GM06990 (cell line): ENCODE measurements at regions not wholly inside any gene's neighbourhood (a gene's known extent, or its start where the extent isn't known, plus 50 kb on each side); places are given as distances from the start of the nearest gene placed in this dataset.

ENCODE experiments used
- DNase-seq: peaks from one replicate; pipeline ENCODE4 v3.0.0-alpha.2; 2011; ENCODE audit not compliant: insufficient read length; ENCODE audit errors: extremely low read depth
- H3K27me3 ChIP-seq: replicated peaks from 2 replicates; pipeline ENCODE4 v1.6.0; 2011; ENCODE audit warnings: low read length; ENCODE audit not compliant: control insufficient read depth, insufficient read depth
- H3K36me3 ChIP-seq: 2 replicates; pipeline ENCODE4 v1.5.1; 2011; ENCODE audit warnings: low read length; ENCODE audit not compliant: control insufficient read depth, insufficient read depth
- H3K4me3 ChIP-seq: replicated peaks from 2 replicates; pipeline ENCODE4 v1.5.1; 2011; ENCODE audit warnings: low read depth, mild to moderate bottlenecking, control low read depth, low read length
- TF ChIP-seq, protein P1 (sequence below): IDR thresholded peaks from 2 replicates; pipeline ENCODE4 v1.5.1; 2011; ENCODE audit warnings: low read length, control low read depth, mild to moderate bottlenecking, inconsistent platforms; ENCODE audit not compliant: insufficient read depth, poor library complexity, severe bottlenecking

DNA sequence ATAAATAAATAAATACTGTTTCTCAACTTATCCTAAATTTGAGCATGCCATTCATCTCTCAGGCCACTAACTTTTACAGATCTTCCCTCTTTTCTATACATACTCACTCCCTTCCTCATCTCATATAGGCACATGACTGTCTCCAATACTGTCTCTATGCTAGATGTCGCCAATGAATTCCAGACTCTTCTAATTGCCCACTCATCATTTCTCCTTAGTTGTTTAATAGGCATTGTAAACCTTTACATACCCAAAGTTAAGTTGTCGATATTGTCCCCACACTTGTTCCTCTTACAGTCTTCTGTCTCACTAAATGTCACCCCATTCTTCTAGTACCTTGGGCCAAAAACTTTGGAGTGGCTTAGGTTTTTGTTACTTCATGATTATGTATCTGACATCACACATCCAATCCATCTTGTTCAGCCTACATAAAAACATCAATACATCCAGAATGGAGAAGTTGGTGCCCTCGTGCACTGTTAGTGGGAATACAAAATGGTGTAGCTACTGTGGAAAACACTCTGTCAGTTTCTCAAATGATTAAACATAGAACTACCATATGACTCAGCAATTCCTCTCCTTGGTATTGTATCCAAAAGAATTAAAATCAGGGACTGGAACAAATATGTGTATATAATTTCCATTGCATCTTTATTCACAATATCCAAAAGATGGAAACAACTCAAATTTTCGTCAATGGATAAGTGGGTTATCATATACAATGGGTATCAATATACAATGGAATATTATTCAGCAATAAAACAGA lies 935.1 kb downstream of the SLC4A3 start:
- Histone ChIP-seq H3K27me3 (no peaks in the 10 kb centered on the region), H3K36me3 (no peaks in the 10 kb centered on the region), H3K4me3 (no peak overlapping the region)
- TF ChIP-seq, protein P1, sequence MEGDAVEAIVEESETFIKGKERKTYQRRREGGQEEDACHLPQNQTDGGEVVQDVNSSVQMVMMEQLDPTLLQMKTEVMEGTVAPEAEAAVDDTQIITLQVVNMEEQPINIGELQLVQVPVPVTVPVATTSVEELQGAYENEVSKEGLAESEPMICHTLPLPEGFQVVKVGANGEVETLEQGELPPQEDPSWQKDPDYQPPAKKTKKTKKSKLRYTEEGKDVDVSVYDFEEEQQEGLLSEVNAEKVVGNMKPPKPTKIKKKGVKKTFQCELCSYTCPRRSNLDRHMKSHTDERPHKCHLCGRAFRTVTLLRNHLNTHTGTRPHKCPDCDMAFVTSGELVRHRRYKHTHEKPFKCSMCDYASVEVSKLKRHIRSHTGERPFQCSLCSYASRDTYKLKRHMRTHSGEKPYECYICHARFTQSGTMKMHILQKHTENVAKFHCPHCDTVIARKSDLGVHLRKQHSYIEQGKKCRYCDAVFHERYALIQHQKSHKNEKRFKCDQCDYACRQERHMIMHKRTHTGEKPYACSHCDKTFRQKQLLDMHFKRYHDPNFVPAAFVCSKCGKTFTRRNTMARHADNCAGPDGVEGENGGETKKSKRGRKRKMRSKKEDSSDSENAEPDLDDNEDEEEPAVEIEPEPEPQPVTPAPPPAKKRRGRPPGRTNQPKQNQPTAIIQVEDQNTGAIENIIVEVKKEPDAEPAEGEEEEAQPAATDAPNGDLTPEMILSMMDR = no peak
- no peak for DNase-seq

DNA sequence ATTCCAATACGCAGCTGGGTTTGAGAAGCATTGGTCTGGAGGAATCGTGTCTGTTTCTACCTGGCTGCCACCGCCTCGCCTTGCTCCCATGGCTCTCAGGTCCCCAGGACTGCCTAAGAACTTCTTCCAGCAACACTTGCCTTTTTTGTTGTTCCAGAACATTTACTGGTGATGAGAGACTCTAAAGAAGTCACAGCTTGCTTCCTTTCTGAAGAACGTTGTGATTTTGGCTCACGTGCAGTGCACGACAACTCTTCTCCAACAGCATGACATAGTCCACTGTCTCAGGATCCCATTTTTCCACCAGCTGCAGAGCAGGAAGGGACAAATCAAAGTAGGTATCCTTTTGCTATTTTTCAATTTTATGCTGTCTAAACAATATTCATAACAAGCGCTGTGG lies 940.9 kb downstream of the SLC4A3 start:
- DNase-seq = no peak
- Histone ChIP-seq H3K36me3 (no peaks in the 10 kb centered on the region), H3K4me3 (no peak overlapping the region), H3K27me3 (no peaks in the 10 kb centered on the region)
- TF ChIP-seq, protein P1 = no peak

DNA sequence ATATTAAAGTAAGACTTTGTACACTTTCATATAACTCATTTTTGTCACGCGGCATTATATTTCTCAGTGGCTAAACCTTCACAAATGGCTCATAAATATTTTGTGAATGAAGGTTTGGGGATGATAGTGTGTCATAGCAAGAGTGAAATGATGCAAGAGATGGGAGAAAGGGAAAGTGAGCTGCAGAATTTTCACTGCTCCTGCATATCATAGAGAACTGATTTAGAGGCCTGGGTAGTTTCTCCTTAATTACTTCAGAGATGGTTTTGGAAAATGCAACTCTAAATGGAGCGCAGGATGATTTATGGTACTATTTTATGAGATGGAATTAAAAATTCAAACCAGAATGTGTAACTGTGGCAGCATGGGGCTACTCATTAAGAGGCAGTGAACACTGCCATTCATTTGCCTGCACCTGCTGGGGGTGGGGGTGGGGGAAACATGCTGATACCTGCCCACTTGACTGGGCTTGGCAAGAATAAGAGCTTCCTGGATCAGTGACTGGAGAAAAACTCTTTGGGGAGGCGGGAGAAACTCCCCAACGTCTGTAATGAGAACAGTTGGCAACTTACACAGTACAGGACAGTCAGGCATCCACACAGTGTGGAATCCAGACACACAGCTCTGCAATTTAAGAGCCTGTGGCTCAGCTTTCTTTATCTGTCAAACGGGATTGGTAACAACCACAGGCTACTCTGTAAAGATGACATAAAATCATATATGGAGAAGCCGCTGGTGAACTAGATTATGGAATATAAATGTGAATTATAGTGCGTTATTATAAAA lies 941.9 kb downstream of the SLC4A3 start:
- DNase-seq = no peak
- TF ChIP-seq, protein P1 = no peak
- Histone ChIP-seq H3K27me3 (no peaks in the 10 kb centered on the region), H3K4me3 (no peak overlapping the region), H3K36me3 (no peaks in the 10 kb centered on the region)

DNA sequence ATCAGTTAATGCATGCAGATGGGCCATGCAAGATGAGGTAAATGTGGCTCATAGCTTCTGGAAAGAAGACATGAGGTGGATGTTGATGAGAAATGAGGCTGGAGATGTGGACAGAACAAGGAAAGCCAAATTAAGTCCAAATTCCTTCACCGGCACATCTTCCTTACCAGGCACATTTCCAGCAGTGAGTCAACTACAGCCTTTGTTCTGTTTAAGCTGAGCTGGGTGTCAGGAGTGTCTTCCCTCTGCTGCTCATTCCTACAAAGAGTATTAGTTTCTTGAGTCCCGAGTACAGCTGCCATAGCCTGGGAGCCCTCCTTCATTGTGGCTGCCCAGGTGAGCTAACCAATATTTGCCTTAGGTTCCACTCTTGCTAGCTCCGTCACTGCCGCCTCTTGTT lies 945.0 kb downstream of the SLC4A3 start:
- H3K4me3 ChIP-seq = no peak overlapping the region
- TF ChIP-seq, protein P1 = no peak
- no peaks in the 10 kb centered on the region for H3K36me3 ChIP-seq
- no peaks in the 10 kb centered on the region for H3K27me3 ChIP-seq
- no peak for DNase-seq

DNA sequence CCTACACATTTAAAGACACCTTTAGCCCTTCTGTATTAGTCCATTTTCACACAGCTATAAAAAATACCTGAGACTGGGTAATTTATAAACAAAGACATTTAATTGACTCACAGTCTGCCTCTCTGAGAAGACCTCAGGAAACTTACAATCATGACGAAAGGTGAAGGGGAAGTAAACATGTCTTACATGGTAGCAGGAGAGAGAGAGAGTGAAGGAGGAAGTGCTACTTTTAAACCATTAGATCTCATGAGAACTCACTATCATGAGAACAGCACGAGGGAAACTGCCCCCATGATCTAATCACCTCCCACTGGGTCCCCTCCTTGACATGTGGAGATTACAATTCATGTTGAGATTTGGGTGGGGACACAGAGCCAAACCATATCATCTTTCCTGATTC lies 946.6 kb downstream of the SLC4A3 start:
- no peak for DNase-seq
- Histone ChIP-seq H3K4me3 (no peak overlapping the region), H3K36me3 (no peaks in the 10 kb centered on the region), H3K27me3 (no peaks in the 10 kb centered on the region)
- TF ChIP-seq, protein P1 = no peak
